GM18868 (cell line): ENCODE measurements at regions not wholly inside any gene's neighbourhood (a gene's known extent, or its start where the extent isn't known, plus 50 kb on each side); places are given as distances from the start of the nearest gene placed in this dataset.
"Not testable (repeated sequence)": the region's sequence is repeated elsewhere in the genome, so short reads cannot be mapped to it uniquely, and the experiment has no call there.

Experiments used
- ATAC-seq: cut with Tn5 transposase; IDR thresholded peaks from one replicate; pipeline ENCODE4 v1.9.1; 2021; ENCODE audit warnings: mild to moderate bottlenecking, moderate library complexity; ENCODE audit not compliant: unreplicated experiment

GRCh38 chr12:67488349-67488748 lies 160.2 kb upstream of the DYRK2 start:
- ATAC-seq = not testable (repeated sequence)

- ATAC-seq = no peak
These were observed 159.5 kb upstream of the DYRK2 start for GRCh38 chr12:67489007-67489406.

DNA sequence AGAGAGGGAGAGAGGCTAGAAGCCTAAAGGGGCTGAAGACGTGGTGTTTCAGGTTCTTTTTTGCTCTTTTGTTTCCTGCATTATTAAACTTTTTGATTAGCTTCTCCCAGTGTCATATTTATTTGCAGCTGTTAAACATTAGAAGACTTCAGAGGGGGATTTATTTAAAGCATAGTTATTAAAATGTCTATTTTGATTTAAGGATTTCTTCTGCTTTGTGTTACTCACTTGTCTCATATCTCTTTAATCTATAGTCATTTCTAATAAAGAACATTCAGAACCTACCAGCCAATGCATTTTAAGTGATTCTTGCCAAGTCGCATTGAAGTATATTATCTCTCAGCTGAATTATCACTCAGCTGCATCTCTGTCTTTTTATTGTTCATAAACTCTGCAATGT lies 152.0 kb upstream of the DYRK2 start:
- ATAC-seq = no peak

GRCh38 chr12:67498991-67499390 lies 149.6 kb upstream of the DYRK2 start:
- ATAC-seq = no peak

DNA sequence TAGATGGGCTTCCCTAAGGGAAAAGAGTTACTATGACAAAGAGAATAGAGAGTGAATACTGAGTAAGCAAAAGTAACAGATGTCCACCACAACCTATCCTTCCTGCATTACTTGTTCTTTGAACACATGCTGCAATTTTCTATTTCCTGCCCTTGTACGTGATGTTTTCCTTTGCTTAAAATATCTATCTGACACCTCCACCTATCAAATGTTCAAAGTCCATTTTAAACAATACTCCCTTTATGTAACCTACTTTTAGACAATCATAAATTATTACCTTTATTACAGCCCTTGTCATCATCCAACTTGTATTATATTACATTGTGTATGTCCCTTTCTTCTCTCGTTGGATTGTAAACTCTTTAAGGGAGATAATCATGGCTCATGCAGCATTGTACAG lies 147.2 kb upstream of the DYRK2 start:
- ATAC-seq = no peak

DNA sequence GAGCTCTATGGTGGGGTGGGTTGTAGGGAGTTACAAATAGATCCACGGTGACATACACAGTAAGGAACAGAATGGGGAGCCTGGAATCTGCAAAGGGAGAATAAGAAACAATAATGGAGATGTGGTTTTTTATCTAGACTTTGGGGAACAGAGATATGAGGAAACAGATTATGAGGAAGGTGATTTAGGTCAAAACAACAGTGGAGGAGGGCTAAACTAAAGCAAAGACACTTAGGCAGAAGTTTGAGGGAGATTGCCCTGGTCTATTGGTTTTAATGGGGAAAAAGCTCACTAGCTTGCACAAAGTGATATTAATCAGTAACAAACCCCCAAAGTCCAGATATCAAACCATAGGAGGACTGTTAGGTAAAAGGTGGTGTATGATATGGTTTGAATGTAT lies 144.5 kb upstream of the DYRK2 start:
- no peak for ATAC-seq

- no peak for ATAC-seq
These were observed 141.8 kb upstream of the DYRK2 start for GRCh38 chr12:67506739-67507138.

GRCh38 chr12:67508830-67509229 lies 139.7 kb upstream of the DYRK2 start:
- ATAC-seq = no peak

- ATAC-seq = no peak
These were observed 138.7 kb upstream of the DYRK2 start for GRCh38 chr12:67509666-67510386.

- no peak for ATAC-seq
These were observed 136.5 kb upstream of the DYRK2 start for GRCh38 chr12:67512061-67512460.

- no peak for ATAC-seq
These were observed 134.0 kb upstream of the DYRK2 start for GRCh38 chr12:67514502-67514901.

- ATAC-seq = peak; percentile 96
These were observed 132.7 kb upstream of the DYRK2 start for GRCh38 chr12:67515679-67516340.

- ATAC-seq = no peak
These were observed 131.2 kb upstream of the DYRK2 start for GRCh38 chr12:67517181-67517887.

DNA sequence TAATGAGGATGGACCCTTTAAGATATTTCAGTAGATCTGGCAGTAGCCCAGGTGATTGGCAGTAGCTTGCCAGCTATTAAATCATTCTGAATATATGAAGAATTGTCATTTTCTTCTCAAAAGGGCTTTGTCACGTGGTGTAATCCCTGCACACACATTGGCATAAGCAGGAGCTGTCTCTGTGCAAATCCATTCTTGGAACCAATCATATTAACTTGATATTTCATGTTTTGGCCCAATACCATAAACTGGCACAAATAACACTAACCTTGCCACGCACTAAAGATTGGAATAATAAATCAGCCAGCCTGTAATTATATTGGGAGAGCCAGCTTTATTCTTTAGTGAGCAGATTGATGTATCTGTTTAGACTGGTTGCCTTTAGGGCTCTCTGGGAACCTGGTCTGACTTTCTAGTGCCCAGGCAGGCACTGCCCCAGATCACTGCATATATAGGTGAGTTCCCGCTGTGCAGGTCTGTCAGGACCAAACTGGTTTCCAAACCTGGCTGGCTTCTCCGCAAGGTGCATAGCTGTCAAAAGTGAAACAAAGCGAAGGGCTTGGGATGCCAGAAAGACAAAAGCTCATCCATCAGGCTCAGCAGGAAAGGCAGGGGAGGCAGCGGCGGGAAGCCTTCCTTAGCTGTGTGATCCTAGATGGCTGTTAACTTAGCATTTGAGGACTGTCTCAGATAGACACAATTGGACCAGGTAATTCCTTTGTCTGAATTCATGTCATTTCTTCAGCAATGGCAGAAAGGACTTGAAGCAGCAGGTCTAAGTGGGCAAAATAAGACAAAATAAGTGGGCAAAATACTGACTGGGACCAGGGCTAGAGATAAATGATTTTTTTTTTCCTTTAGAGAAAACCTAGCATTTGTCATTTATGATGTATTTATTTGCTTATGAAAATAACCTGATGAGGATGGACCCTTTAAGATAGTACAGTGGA lies 128.8 kb upstream of the DYRK2 start:
- ATAC-seq = no peak

GRCh38 chr12:67520606-67521005 lies 127.9 kb upstream of the DYRK2 start:
- ATAC-seq = no peak

- no peak for ATAC-seq
These were observed 126.3 kb upstream of the DYRK2 start for GRCh38 chr12:67522222-67522621.

DNA sequence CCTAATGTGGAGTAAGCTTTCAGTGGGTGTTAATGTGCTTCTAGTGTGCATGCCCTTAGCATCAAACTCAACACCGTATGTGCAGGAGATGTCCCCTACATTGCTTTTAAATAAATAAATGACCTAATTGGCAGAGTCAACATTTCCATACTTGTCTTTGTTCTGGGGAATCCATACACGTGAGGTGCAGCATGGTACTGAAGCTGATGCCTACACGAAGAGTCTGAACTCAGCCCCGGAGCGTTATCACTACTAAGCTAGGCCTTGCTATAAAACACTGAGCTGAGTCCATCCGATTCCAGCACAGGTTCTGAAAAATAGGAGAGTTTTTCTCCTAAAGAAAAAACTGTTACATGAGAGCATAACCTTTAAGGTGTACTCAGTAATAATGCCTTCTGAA lies 125.0 kb upstream of the DYRK2 start:
- no peak for ATAC-seq

DNA sequence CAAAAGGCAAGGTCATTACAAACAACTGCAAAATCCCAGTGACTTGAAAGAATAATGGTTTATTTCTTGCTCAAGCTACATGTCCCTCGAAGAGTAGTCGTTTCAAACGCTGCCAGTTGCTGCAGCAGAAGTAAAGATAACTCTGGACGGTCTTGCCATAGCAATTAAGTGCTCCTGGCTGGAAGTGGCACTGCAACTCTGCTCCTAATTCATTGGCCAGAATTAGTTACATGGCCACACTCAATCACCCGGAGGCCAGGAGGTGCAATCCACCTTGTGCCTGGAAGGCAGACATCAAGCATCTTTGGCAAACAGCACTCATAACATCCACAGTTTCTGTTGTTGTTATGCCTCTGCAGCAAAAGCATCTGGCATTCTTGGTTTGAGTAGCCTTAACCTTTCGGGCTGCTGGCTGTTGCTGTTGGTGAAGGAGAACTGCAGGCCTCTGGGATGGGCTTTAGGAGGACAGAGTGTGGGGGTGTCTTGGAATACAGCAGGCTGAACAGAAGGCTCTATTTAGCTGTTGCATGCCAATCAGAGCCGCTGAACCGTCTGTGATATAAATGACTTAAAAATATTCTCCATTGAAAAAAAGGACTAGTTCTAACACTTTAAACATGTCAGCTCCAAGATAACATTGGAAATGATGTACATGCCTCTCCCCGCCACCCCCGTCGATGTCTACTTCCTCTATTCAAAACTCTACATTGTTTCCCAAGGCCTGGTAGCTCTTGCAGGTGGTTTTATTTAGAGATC lies 123.5 kb upstream of the DYRK2 start:
- no peak for ATAC-seq

GRCh38 chr12:67525617-67525884 lies 123.0 kb upstream of the DYRK2 start:
- no peak for ATAC-seq

GRCh38 chr12:67526129-67526528 lies 122.4 kb upstream of the DYRK2 start:
- no peak for ATAC-seq

GRCh38 chr12:67531051-67531450 lies 117.5 kb upstream of the DYRK2 start:
- ATAC-seq = no peak
